RPMI8226 (cell line): ENCODE measurements at regions not wholly inside any gene's neighbourhood (a gene's known extent, or its start where the extent isn't known, plus 50 kb on each side); places are given as distances from the start of the nearest gene placed in this dataset.
"Not testable (repeated sequence)": the region's sequence is repeated elsewhere in the genome, so short reads cannot be mapped to it uniquely, and the experiment has no call there.

Experiments
- DNase-seq: peaks from one replicate; pipeline ENCODE4 v3.0.0-alpha.2; 2015

GRCh38 chr1:223003549-223003948 lies 139.5 kb downstream of the TLR5 start:
- no peak for DNase-seq

DNA sequence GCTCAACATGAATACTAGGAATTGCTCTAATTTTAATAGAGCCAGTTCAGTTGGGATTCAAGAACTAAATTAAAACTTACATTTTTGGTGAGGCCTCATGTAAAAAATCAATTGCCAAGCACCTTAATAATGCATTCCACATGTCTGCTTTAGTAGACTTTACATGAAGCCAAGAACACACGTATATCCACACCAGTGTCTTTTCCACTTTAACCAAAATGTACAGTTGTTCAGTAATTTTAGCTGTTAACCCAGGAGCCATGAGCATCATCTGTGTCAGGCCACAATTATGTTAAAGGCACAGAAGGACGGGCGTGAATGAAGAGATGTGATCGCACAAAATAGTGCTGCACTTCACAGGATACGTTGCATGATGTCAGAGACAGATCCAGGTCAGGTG lies 136.7 kb downstream of the TLR5 start:
- DNase-seq, result no peak

- no peak for DNase-seq
These were observed 136.0 kb downstream of the TLR5 start for GRCh38 chr1:223006917-223007648.

DNA sequence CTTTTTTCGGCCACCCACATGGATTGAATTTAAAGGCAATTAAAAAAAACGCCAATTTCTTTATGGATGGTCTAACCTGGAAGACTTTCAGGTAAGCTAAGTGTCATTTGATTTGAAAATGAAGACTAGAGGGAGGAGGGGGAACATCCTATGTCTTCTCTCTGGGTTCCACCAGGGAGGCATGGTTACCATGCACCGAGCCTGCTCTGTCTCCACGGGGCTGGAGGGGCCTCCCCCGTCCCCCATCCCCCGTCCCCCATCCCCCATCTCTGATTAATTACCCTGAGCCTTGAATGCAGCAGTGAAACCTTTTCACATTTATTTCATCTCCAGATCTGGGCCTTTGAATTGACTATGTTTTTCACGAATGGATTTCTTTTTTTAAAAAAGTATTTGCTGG lies 135.1 kb downstream of the TLR5 start:
- DNase-seq, result no peak

DNA sequence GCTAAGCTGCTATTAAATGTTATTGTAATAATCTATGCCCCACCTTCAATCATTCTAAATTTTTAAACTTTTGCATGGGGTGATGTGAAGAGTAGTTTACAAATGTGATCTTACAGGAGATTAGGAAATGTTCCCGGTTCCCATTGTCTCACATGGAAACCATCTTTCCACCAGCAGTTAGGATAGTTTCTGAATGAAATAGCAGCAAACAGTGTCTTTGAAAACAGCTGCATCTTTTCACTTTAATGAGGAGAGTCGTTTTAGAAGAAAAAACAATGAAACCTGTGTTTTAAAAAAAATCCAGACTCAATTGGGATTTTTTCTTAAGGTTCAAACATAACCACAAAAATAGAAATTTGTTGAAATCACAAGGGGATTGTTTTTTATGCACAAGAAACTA lies 134.2 kb downstream of the TLR5 start:
- no peak for DNase-seq

GRCh38 chr1:223009406-223009805 lies 133.6 kb downstream of the TLR5 start:
- no peak for DNase-seq

DNA sequence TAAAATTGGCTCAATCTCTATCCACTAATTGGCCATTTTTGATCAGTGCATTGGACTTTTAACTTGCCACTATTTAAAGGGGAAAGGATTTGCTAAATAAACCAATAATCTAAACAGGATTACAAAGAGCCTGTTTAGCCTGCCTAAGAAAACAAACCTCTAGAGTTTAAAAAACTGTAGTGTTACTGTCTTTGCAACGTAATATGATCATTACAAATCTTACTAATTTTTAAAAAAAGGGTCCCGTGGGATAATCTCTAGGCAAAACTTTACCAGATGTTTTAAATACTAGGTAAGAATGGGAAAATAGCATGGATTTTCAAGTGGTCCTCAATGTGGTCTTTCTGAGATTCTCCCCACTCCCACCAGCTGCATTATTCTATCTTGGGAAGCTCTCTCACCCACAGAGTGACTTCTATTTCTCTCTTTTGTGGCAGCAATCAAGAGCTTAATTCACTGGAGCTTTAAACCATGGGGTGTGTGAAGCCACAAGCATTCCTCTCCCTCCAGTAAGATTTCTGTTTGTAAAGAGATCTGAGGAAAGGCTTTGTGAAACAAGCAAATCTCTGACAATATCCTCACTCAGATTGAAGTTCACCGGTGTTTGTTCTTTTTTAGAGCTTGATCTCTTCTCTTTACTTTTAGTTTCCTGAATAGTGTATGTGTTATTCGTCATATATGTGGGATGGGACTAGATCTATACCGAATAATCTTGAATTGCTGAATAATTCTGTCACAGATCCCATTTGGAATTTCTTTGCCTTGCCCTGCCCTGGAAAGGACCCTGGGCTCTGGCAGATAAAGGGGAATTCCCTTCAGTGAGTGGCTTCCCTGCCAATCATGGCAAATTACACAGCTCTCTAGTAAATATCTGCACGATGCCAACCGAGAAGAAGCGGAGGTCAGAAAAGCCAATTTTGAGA lies 132.2 kb downstream of the TLR5 start:
- DNase-seq, result no peak

DNA sequence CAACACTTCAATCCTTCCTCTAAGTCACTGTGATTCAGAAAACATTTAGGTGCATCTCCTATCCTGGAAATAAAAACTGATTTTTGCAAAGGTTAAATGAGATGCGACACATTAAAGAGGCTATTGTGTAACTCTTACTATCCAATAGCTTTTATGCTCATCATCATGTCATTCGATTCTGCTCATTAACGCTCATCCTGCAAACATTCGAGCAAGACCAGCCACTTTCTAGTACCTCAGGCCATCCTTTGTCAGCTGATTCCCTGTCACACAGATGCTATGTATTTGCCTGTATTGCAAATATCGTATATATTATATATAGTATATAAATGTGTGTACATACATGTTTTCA lies 131.6 kb downstream of the TLR5 start:
- no peak for DNase-seq

GRCh38 chr1:223012176-223012788 lies 130.8 kb downstream of the TLR5 start:
- DNase-seq, result no peak

- DNase-seq, result no peak
These were observed 130.1 kb downstream of the TLR5 start for GRCh38 chr1:223012938-223013337.

GRCh38 chr1:223014142-223014873 lies 128.7 kb downstream of the TLR5 start:
- no peak for DNase-seq

DNA sequence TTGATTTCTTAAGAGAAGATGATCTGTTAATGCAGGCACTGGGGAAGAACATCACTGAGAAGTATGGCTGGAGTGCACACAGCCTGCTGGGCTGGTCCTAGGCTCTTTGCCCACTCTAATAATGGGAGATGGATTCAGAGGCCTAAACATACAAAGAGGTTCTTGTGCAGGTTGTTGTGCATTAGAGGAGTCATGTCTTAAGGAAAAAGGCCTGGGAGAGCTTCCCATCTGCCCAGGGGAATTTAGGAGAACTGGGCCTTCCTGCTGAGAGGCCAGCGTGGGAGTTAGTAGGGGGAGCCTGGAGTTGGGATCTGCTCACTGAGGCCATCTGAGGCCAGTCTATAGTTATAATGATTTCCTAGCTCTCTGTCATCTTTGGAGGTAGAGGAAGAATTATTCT lies 126.7 kb downstream of the TLR5 start:
- no peak for DNase-seq

DNA sequence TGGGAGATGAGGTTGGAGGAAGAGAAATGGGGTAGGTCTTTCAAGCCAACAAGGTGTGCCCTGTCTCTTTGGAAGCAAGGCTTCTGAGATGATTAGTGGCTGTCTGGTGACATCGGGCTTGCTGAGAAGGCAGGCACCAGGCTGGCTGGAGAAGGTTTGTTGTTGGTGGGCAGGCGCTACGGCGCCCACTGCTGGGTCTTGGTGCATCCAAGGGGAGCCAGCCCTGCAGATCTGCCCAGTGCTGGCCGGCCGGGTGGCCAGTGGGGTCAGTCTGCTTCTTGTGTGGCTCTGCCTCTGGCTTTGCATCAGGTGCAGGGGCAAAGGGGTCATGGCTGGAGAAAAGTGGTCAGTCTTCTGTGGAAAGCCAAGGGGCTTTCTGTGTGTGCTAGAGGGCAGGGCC lies 126.2 kb downstream of the TLR5 start:
- DNase-seq, result no peak

GRCh38 chr1:223017291-223017690 lies 125.8 kb downstream of the TLR5 start:
- no peak for DNase-seq

- DNase-seq, result no peak
These were observed 124.5 kb downstream of the TLR5 start for GRCh38 chr1:223018534-223018933.

DNA sequence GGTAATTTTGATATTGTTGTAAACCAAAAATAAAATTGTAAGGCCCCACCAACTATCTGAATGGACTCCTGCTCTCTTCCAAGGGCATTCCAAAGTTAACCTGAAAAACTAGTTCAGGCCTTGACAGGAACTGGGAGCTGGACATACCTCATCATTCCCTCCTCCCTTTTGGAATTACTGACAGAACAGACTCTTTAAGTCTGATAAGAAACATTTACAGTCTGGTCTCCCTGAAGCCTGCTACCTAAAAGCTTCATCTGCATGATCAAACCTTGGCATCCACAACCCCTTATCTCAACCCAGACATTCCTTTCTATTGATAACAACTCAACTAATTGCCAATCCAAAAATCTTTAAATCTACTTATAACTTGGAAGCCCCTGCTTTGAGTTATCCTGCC lies 123.8 kb downstream of the TLR5 start:
- no peak for DNase-seq

DNA sequence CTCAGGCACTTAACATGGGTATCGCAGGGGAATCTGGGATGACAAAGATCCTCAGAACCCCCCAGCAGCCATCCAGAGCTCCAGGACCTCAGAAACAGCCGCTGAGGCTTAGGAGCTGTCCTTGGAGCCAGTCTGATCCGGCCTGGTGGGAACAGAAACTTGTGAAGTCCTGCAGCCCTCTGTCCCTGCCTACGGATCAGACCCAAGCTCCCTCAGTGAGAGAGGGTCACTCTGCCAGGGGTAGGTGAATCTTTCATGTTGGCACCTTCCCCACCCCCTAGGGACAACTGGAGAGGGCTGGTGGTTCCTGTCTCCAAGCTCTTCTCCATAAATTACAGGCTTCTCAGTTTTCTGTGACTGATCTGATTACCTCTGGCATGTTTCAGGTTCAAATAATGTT lies 122.3 kb downstream of the TLR5 start:
- DNase-seq, result no peak

- DNase-seq, result no peak
These were observed 120.2 kb downstream of the TLR5 start for GRCh38 chr1:223022641-223023473.

DNA sequence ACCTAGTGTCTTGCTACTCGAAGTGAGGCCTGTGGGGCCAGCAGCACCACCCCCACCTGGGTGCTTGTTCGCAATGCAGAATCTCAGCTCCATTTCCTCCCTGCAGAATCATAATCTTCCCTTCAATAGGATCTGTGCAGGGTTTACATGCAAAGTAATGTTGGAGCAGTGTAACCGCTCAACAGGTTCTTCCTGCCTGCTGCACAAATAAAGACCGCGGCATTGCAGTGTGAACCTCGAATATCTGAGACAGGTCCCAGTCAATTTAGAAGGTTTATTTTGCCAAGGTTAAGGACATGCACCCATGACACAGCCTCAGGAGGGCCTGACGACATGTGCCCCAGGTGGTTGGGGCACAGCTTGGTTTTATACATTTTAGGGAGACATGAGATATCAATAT lies 119.2 kb downstream of the TLR5 start:
- DNase-seq, result no peak

DNA sequence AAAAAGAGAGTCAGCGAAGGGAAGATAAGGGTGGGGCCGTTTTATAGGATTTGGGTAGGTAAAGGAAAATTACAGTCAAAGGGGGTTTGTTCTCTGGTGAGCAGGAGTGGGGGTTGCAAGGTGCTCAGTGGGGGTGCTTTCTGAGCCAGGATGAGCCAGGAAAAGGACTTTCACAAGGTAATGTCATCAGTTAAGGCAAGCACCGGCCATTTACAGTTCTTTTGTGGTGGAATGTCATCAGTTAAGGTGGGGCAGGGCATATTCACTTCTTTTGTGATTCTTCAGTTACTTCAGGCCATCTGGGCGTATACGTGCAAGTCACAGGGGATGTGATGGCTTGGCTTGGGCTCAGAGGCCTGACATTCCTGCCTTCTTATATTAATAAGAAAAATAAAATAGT lies 118.6 kb downstream of the TLR5 start:
- not testable (repeated sequence) for DNase-seq

GRCh38 chr1:223025190-223025734 lies 117.8 kb downstream of the TLR5 start:
- DNase-seq, result not testable (repeated sequence)

DNA sequence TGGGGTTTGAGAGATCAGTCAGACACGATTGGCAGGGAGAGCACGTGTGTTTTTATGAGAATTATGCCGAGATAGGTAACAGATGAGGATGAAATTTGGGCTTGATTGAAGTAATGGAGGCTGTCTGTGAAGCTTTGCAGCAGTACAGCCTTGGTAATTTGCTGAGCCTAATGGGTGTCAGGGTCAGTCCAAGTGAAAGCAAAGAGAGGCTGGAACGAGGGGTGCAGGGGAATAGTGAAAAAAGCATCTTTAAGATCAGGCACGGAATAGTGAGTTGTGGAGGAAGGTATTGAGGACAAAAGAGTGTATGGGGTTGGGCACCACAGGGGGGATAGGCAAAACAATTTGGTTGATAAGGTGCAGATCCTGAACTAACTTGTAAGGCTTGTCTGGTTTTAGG lies 116.4 kb downstream of the TLR5 start:
- not testable (repeated sequence) for DNase-seq
